ENCODE measurements at regions not wholly inside any gene's neighbourhood (a gene's known extent, or its start where the extent isn't known, plus 50 kb on each side); places are given as distances from the start of the nearest gene placed in this dataset.
"Not testable (repeated sequence)": the region's sequence is repeated elsewhere in the genome, so short reads cannot be mapped to it uniquely, and the experiment has no call there.

- no peak overlapping the region for H3K27ac Mint-ChIP-seq
- peaks cover 0 to 2% of the 10 kb centered on the region in 2 donors for H3K9me3 Mint-ChIP-seq
- no peak overlapping the region for H3K4me3 Mint-ChIP-seq
- TF ChIP-seq CTCF (IDR thresholded peaks at IDR 0.05) = no peak
- H3K4me1 ChIP-seq (ENCODE audit: control insufficient read depth, insufficient read depth, low read length) = no peaks in the 10 kb centered on the region
- H3K9me3 ChIP-seq (ENCODE audit: control insufficient read depth, insufficient read depth, low read length) = no peaks in the 10 kb centered on the region
- DNase-seq (no peak), ATAC-seq (no peak)
- no peak overlapping the region for H3K27ac ChIP-seq (ENCODE audit: low read length)
- no peaks in the 10 kb centered on the region for H3K27me3 Mint-ChIP-seq (ENCODE audit: low read depth in 2 of 2)
- no peaks in the 10 kb centered on the region for H3K27me3 ChIP-seq (ENCODE audit: control insufficient read depth, insufficient read depth, low read length)
- intact Hi-C loops (cut with micrococcal nuclease) = no loop called here
- H3K36me3 ChIP-seq (ENCODE audit: control insufficient read depth, insufficient read depth, low read length) = no peaks in the 10 kb centered on the region
- H3K36me3 Mint-ChIP-seq = no peaks in the 10 kb centered on the region
- no peak overlapping the region for H3K4me3 ChIP-seq (ENCODE audit: low read length)
- WGBS (ENCODE audit: insufficient coverage) = 85% methylated on average over 5 of the region's 5 CpGs
- no peaks in the 10 kb centered on the region for H3K4me1 Mint-ChIP-seq
Observed at GRCh38 chr12:18882690-18883089, 144.8 kb downstream of the CAPZA3 start.

GRCh38 chr12:18886962-18887361, 149.0 kb downstream of the CAPZA3 start:
- ATAC-seq (no peak), DNase-seq (no peak)
- H3K4me1 Mint-ChIP-seq = no peaks in the 10 kb centered on the region
- intact Hi-C loops (cut with micrococcal nuclease) = no loop called here
- Histone ChIP-seq H3K27ac (ENCODE audit: low read length) (no peak overlapping the region), H3K36me3 (ENCODE audit: control insufficient read depth, insufficient read depth, low read length) (no peaks in the 10 kb centered on the region), H3K9me3 (ENCODE audit: control insufficient read depth, insufficient read depth, low read length) (no peaks in the 10 kb centered on the region), H3K27me3 (ENCODE audit: control insufficient read depth, insufficient read depth, low read length) (no peaks in the 10 kb centered on the region), H3K4me1 (ENCODE audit: control insufficient read depth, insufficient read depth, low read length) (no peaks in the 10 kb centered on the region), H3K4me3 (ENCODE audit: low read length) (no peak overlapping the region)
- 93% methylated on average over 1 of the region's 3 CpGs for WGBS (ENCODE audit: insufficient coverage)
- H3K4me3 Mint-ChIP-seq = no peak overlapping the region
- H3K9me3 Mint-ChIP-seq = peaks cover 0 to 2% of the 10 kb centered on the region in 2 donors
- H3K27me3 Mint-ChIP-seq (ENCODE audit: low read depth in 2 of 2) = no peaks in the 10 kb centered on the region
- H3K27ac Mint-ChIP-seq = no peak overlapping the region
- H3K36me3 Mint-ChIP-seq = no peaks in the 10 kb centered on the region
- no peak for TF ChIP-seq CTCF (IDR thresholded peaks at IDR 0.05)

- TF ChIP-seq CTCF (IDR thresholded peaks at IDR 0.05) = no peak
- H3K4me1 ChIP-seq (ENCODE audit: control insufficient read depth, insufficient read depth, low read length) = no peaks in the 10 kb centered on the region
- intact Hi-C loops (cut with micrococcal nuclease) = no loop called here
Observed at GRCh38 chr12:18887368-18887767, 149.4 kb downstream of the CAPZA3 start.

GRCh38 chr12:18888047-18888446, 150.1 kb downstream of the CAPZA3 start:
- intact Hi-C loops (cut with micrococcal nuclease) = no loop called here
- Mint-ChIP-seq H3K36me3 (no peaks in the 10 kb centered on the region), H3K4me3 (no peak overlapping the region), H3K9me3 (peaks cover 0 to 2% of the 10 kb centered on the region in 2 donors), H3K4me1 (no peaks in the 10 kb centered on the region), H3K27ac (no peak overlapping the region), H3K27me3 (ENCODE audit: low read depth in 2 of 2) (no peaks in the 10 kb centered on the region)
- no peaks in the 10 kb centered on the region for H3K4me1 ChIP-seq (ENCODE audit: control insufficient read depth, insufficient read depth, low read length)
- no peak for TF ChIP-seq CTCF (IDR thresholded peaks at IDR 0.05)
- no peak for DNase-seq
- H3K36me3 ChIP-seq (ENCODE audit: control insufficient read depth, insufficient read depth, low read length) = no peaks in the 10 kb centered on the region
- H3K27me3 ChIP-seq (ENCODE audit: control insufficient read depth, insufficient read depth, low read length) = no peaks in the 10 kb centered on the region
- H3K4me3 ChIP-seq (ENCODE audit: low read length) = no peak overlapping the region
- H3K27ac ChIP-seq (ENCODE audit: low read length) = no peak overlapping the region
- no peaks in the 10 kb centered on the region for H3K9me3 ChIP-seq (ENCODE audit: control insufficient read depth, insufficient read depth, low read length)
- 100% methylated on average over 2 of the region's 2 CpGs for WGBS (ENCODE audit: insufficient coverage)
- no peak for ATAC-seq

More at GRCh38 chr12:18887368-18887767, 149.4 kb downstream of the CAPZA3 start:
- DNase-seq (no peak), ATAC-seq (no peak)
- H3K27me3 Mint-ChIP-seq (ENCODE audit: low read depth in 2 of 2) = no peaks in the 10 kb centered on the region
- no peaks in the 10 kb centered on the region for H3K9me3 ChIP-seq (ENCODE audit: control insufficient read depth, insufficient read depth, low read length)
- H3K9me3 Mint-ChIP-seq = peaks cover 0 to 2% of the 10 kb centered on the region in 2 donors
- H3K4me3 Mint-ChIP-seq = no peak overlapping the region
- H3K36me3 Mint-ChIP-seq = no peaks in the 10 kb centered on the region
- WGBS (ENCODE audit: insufficient coverage) = 74% methylated on average over 3 of the region's 4 CpGs
- H3K4me3 ChIP-seq (ENCODE audit: low read length) = no peak overlapping the region
- H3K36me3 ChIP-seq (ENCODE audit: control insufficient read depth, insufficient read depth, low read length) = no peaks in the 10 kb centered on the region
- H3K4me1 Mint-ChIP-seq = no peaks in the 10 kb centered on the region
- H3K27ac ChIP-seq (ENCODE audit: low read length) = no peak overlapping the region
- H3K27ac Mint-ChIP-seq = no peak overlapping the region
- H3K27me3 ChIP-seq (ENCODE audit: control insufficient read depth, insufficient read depth, low read length) = no peaks in the 10 kb centered on the region

GRCh38 chr12:18890621-18891020, 152.7 kb downstream of the CAPZA3 start:
- not testable (repeated sequence) for H3K9me3 Mint-ChIP-seq

More at GRCh38 chr12:18890621-18891020, 152.7 kb downstream of the CAPZA3 start:
- intact Hi-C loops (cut with micrococcal nuclease); H3K27me3 ChIP-seq (ENCODE audit: control insufficient read depth, insufficient read depth, low read length); H3K4me1 ChIP-seq (ENCODE audit: control insufficient read depth, insufficient read depth, low read length); H3K4me3 Mint-ChIP-seq; H3K4me3 ChIP-seq (ENCODE audit: low read length); H3K36me3 ChIP-seq (ENCODE audit: control insufficient read depth, insufficient read depth, low read length); H3K27ac ChIP-seq (ENCODE audit: low read length); H3K36me3 Mint-ChIP-seq; ATAC-seq; H3K4me1 Mint-ChIP-seq; H3K27ac Mint-ChIP-seq; DNase-seq; H3K9me3 ChIP-seq (ENCODE audit: control insufficient read depth, insufficient read depth, low read length); H3K27me3 Mint-ChIP-seq (ENCODE audit: low read depth in 2 of 2): not testable (repeated sequence)
- WGBS (ENCODE audit: insufficient coverage) = 83% methylated on average over 1 of the region's 3 CpGs

Data from natural killer cell (primary cell).